ENCODE measurements at regions not wholly inside any gene's neighbourhood (a gene's known extent, or its start where the extent isn't known, plus 50 kb on each side); places are given as distances from the start of the nearest gene placed in this dataset.

DNA sequence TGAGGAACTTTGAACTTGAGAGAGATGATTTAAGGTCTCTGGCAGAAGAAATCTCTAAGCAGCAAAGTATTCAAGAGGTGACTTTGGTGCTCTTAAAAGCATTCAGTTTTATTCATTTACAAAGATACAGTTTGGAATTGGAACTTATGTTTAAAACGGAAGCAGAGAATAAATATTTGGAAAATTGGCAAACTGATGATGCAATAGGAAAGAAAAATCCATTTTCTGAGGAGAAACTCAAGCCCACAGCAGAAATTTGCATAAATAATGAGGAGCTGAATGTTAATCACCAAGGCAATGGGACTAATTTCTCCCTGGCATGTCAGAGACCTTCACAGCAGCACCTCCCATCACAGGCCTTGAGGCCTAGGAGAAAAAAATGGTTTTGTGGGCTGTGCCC is 1022.5 kb upstream of the CHAC2 start:
- TF ChIP-seq, protein P1, sequence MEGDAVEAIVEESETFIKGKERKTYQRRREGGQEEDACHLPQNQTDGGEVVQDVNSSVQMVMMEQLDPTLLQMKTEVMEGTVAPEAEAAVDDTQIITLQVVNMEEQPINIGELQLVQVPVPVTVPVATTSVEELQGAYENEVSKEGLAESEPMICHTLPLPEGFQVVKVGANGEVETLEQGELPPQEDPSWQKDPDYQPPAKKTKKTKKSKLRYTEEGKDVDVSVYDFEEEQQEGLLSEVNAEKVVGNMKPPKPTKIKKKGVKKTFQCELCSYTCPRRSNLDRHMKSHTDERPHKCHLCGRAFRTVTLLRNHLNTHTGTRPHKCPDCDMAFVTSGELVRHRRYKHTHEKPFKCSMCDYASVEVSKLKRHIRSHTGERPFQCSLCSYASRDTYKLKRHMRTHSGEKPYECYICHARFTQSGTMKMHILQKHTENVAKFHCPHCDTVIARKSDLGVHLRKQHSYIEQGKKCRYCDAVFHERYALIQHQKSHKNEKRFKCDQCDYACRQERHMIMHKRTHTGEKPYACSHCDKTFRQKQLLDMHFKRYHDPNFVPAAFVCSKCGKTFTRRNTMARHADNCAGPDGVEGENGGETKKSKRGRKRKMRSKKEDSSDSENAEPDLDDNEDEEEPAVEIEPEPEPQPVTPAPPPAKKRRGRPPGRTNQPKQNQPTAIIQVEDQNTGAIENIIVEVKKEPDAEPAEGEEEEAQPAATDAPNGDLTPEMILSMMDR (optimal IDR thresholded peaks at IDR 0.05 in 1 of 3, IDR thresholded peaks at IDR 0.05 in 1 of 3, conservative IDR thresholded peaks at IDR 0.05 in 1 of 3; ENCODE audit: extremely low read depth in 1 of 3, insufficient read depth in 2 of 3, low read length in 3 of 3): no peak
- no peak for TF ChIP-seq EZH2 (IDR thresholded peaks at IDR 0.05; ENCODE audit: low read length)
